MCF 10A (cell line): ENCODE measurements at regions not wholly inside any gene's neighbourhood (a gene's known extent, or its start where the extent isn't known, plus 50 kb on each side); places are given as distances from the start of the nearest gene placed in this dataset.

Experiments
- BruUV-seq: library from RNA; stranded (reverse); fragments of 400-500 nt; replicated peaks from 2 replicates; lab custom pipeline; 2021; lab: Mats Ljungman, UMichigan
- CTCF ChIA-PET: fragments of 300-600 bp; sonication (Branson Sonifier 250); formaldehyde crosslinking; extraction: SDS; loops from one replicate; lab custom pipeline; 2021; ENCODE audit warnings: antibody characterized with exemption, inconsistent platforms; lab: Yijun Ruan, JAX
- POLR2A ChIA-PET: fragments of 300-600, 350-650 bp; sonication (Branson Sonifier 250); formaldehyde crosslinking; extraction: SDS; loops from one replicate; lab custom pipeline; 2020; ENCODE audit warnings: antibody characterized with exemption, inconsistent platforms; lab: Yijun Ruan, JAX
- DNase-seq: peaks from one replicate; pipeline ENCODE4 v3.0.0-alpha.2; 2018; ENCODE audit not compliant: unreplicated experiment
- H3K27ac Mint-ChIP-seq: one replicate; pipeline ENCODE4 v1.8.0; 2022; ENCODE audit warnings: mild to moderate bottlenecking, low read depth, mixed read lengths; ENCODE audit not compliant: unreplicated experiment
- H3K27me3 Mint-ChIP-seq: one replicate; pipeline ENCODE4 v1.8.0; 2022; ENCODE audit warnings: mixed read lengths; ENCODE audit not compliant: insufficient read depth, unreplicated experiment
- H3K36me3 Mint-ChIP-seq: one replicate; pipeline ENCODE4 v1.8.0; 2022; ENCODE audit warnings: mild to moderate bottlenecking, moderate library complexity, mixed read lengths; ENCODE audit not compliant: insufficient read depth, unreplicated experiment
- H3K4me1 Mint-ChIP-seq: one replicate; pipeline ENCODE4 v1.8.0; 2022; ENCODE audit warnings: mixed read lengths; ENCODE audit not compliant: insufficient read depth, unreplicated experiment
- H3K4me3 Mint-ChIP-seq: one replicate; pipeline ENCODE4 v1.8.0; 2022; ENCODE audit warnings: mild to moderate bottlenecking, moderate library complexity, mixed read lengths; ENCODE audit not compliant: unreplicated experiment
- H3K9me3 Mint-ChIP-seq: one replicate; pipeline ENCODE4 v1.8.0; 2022; ENCODE audit warnings: mixed read lengths; ENCODE audit not compliant: unreplicated experiment
- intact Hi-C: fragments of 100-400 bp; cut with micrococcal nuclease; formaldehyde crosslinking; loops from 2 replicates; pipeline ENCODE4 v1.14.1; 2022
- TF ChIP-seq, protein P1 (sequence below): fragments of 200-600 bp; IDR thresholded peaks from one replicate; pipeline ENCODE4 v1.8.0; 2022; ENCODE audit warnings: antibody characterized with exemption, mild to moderate bottlenecking; ENCODE audit not compliant: unreplicated experiment

DNA sequence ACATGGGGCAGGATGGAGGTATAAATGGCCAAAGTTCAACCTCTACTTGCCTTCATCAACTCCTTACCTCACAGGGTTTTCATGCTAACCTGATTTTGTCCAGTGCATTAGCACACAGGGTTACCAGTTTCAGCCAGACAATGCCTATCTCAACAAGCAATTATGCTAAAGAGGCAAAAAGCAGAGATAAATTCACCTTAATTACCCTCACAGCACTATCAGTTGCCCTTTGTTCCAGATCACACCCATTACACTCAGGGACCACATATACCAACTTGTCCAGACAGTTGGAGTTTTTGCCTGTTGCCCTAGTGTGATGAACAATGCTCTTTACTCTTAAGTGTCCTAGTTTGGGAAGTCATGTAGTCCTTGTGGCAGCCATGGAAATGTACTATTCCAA lies 174.5 kb upstream of the MOCS1 start:
- CTCF ChIA-PET: no interaction called here
- no TSS peak for BruUV-seq
- intact Hi-C loops: no loop called here

DNA sequence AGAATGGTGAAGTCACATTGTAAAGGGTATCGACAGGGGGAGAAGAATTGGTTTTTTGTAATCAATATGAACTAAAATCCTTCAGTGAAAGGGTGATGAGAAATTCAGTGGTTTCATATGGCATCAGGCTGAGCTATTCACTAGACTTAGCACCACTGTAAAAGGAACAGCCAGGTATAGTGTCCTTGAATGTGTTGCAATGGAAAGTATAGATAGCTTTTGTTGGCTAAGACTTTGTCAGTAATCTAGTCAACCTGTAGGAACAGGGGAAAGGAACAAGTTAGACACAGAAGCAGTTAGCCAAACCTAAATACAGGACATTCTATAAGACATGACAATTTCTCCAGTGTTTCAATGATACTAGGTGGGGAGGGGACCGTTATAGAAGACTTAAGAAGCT lies 172.6 kb upstream of the MOCS1 start:
- intact Hi-C loops: no loop called here
- BruUV-seq: no TSS peak
- no peak overlapping the region for H3K27ac Mint-ChIP-seq
- H3K9me3 Mint-ChIP-seq: peaks cover 11% of the 10 kb centered on the region
- CTCF ChIA-PET: no interaction called here
- H3K4me3 Mint-ChIP-seq: no peak overlapping the region
- H3K27me3 Mint-ChIP-seq: no peaks in the 10 kb centered on the region
- POLR2A ChIA-PET: no interaction called here
- no peaks in the 10 kb centered on the region for H3K36me3 Mint-ChIP-seq
- TF ChIP-seq, protein P1, sequence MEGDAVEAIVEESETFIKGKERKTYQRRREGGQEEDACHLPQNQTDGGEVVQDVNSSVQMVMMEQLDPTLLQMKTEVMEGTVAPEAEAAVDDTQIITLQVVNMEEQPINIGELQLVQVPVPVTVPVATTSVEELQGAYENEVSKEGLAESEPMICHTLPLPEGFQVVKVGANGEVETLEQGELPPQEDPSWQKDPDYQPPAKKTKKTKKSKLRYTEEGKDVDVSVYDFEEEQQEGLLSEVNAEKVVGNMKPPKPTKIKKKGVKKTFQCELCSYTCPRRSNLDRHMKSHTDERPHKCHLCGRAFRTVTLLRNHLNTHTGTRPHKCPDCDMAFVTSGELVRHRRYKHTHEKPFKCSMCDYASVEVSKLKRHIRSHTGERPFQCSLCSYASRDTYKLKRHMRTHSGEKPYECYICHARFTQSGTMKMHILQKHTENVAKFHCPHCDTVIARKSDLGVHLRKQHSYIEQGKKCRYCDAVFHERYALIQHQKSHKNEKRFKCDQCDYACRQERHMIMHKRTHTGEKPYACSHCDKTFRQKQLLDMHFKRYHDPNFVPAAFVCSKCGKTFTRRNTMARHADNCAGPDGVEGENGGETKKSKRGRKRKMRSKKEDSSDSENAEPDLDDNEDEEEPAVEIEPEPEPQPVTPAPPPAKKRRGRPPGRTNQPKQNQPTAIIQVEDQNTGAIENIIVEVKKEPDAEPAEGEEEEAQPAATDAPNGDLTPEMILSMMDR: no peak
- no peak for DNase-seq
- no peaks in the 10 kb centered on the region for H3K4me1 Mint-ChIP-seq

More for the DNA sequence above, 174.5 kb upstream of the MOCS1 start:
- H3K4me1 Mint-ChIP-seq: no peaks in the 10 kb centered on the region
- TF ChIP-seq, protein P1: no peak
- no peak overlapping the region for H3K27ac Mint-ChIP-seq
- POLR2A ChIA-PET: no interaction called here
- no peak overlapping the region for H3K4me3 Mint-ChIP-seq
- no peak for DNase-seq
- no peaks in the 10 kb centered on the region for H3K36me3 Mint-ChIP-seq
- peaks cover 26% of the 10 kb centered on the region for H3K9me3 Mint-ChIP-seq
- no peaks in the 10 kb centered on the region for H3K27me3 Mint-ChIP-seq

DNA sequence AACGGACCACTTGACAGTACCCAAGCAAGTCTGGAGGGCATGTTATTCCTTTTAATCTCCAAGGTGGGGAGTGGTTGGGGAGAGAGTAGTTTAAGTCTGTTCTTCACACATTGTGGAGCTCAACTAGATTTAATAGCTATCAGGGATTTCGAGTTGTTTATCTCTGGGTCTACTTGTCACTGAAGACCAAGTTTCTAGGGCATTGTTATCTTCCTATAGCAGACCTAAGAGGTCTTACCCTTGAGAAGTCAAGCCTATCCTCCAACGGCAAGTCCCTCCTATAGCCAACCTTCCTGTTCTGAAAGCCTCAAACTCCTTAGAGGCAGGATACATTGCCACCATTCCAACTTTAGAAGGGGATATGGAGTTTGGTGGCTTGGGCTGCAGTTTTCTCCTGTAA lies 164.5 kb upstream of the MOCS1 start:
- Mint-ChIP-seq H3K4me3 (no peak overlapping the region), H3K9me3 (peaks cover 13% of the 10 kb centered on the region), H3K36me3 (peaks cover 4% of the 10 kb centered on the region), H3K4me1 (no peaks in the 10 kb centered on the region), H3K27ac (no peak overlapping the region), H3K27me3 (no peaks in the 10 kb centered on the region)
- intact Hi-C loops: no loop called here
- POLR2A ChIA-PET: no interaction called here
- BruUV-seq: no TSS peak
- no peak for DNase-seq
- CTCF ChIA-PET: interaction anchor here (0.8 kb wide), 1 partner anchor 301 kb away, joined by 3 read pairs; no protein-coding TSS in a partner anchor
- TF ChIP-seq, protein P1: no peak

DNA sequence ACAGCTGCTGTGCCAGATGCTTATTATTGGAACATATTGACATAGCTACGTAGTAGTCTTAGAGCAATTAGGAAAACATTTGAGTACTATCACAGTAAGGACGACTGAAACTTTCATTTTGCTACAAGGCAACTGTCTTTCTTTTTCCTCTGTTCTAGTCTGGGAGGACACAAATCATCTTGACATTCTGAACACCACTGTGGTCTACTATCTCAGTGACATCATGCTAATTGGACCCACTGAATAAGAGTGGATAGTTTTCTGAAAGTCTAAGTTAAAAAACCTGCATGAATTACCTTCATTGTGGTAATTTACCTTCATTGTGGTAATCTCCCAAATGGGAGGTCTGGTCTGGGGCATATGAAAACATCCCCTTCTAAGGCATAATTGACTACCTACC lies 163.3 kb upstream of the MOCS1 start:
- H3K36me3 Mint-ChIP-seq: peaks cover 4% of the 10 kb centered on the region
- ChIA-PET CTCF (no interaction called here), POLR2A (no interaction called here)
- no peaks in the 10 kb centered on the region for H3K4me1 Mint-ChIP-seq
- no peak overlapping the region for H3K27ac Mint-ChIP-seq
- intact Hi-C loops: no loop called here
- H3K27me3 Mint-ChIP-seq: no peaks in the 10 kb centered on the region
- TF ChIP-seq, protein P1: no peak
- H3K9me3 Mint-ChIP-seq: peaks cover 21% of the 10 kb centered on the region
- H3K4me3 Mint-ChIP-seq: no peak overlapping the region
- no peak for DNase-seq
- BruUV-seq: no TSS peak
